HepG2 (cell line): ENCODE measurements at regions not wholly inside any gene's neighbourhood (a gene's known extent, or its start where the extent isn't known, plus 50 kb on each side); places are given as distances from the start of the nearest gene placed in this dataset.

Source experiments
- EHMT2 ChIP-seq: fragments of 200-600 bp; sonication (generic); IDR thresholded peaks from 2 replicates; pipeline ENCODE4 v1.7.0; 2017; ENCODE audit warnings: antibody characterized with exemption, low read depth, low read length, borderline replicate concordance
- FOXM1 ChIP-seq: sonication (generic); formaldehyde crosslinking; IDR thresholded peaks from 2 replicates; pipeline ENCODE4 v1.5.0; 2020; ENCODE audit warnings: missing genetic modification reagents
- HCFC1 ChIP-seq: fragments of 150-350 bp; IDR thresholded peaks from 2 replicates; pipeline ENCODE4 v1.6.1; 2014; ENCODE audit warnings: low read depth, low read length
- PLRG1 ChIP-seq: fragments of 450-650 bp; conservative IDR thresholded peaks from 2 replicates; pipeline ENCODE4 v1.6.1; 2016
- ZKSCAN1 ChIP-seq: fragments of 150-350 bp; IDR thresholded peaks from 2 replicates; pipeline ENCODE4 v1.6.1; 2014; ENCODE audit warnings: low read length
- TF ChIP-seq, protein P1 (sequence below): sonication (generic); formaldehyde crosslinking; IDR thresholded peaks from 2 replicates; pipeline ENCODE4 v1.5.0; 2020; ENCODE audit warnings: missing genetic modification reagents

- no peak for TF ChIP-seq PLRG1
- no peak for TF ChIP-seq EHMT2
- no peak for TF ChIP-seq FOXM1 (CRISPR knock-in tag)
- no peak for TF ChIP-seq HCFC1
- TF ChIP-seq ZKSCAN1, result no peak
- TF ChIP-seq, protein P1, sequence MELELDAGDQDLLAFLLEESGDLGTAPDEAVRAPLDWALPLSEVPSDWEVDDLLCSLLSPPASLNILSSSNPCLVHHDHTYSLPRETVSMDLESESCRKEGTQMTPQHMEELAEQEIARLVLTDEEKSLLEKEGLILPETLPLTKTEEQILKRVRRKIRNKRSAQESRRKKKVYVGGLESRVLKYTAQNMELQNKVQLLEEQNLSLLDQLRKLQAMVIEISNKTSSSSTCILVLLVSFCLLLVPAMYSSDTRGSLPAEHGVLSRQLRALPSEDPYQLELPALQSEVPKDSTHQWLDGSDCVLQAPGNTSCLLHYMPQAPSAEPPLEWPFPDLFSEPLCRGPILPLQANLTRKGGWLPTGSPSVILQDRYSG (CRISPR knock-in tag), result no peak
These were observed 155.2 kb upstream of the GK2 start for GRCh38 chr4:79563219-79563618.
